Activated CD4-positive, alpha-beta T cell treated with anti-CD3 and anti-CD28 coated beads for 36 hours (primary cell): ENCODE measurements at regions not wholly inside any gene's neighbourhood (a gene's known extent, or its start where the extent isn't known, plus 50 kb on each side); places are given as distances from the start of the nearest gene placed in this dataset.

Experiments used
- ATAC-seq: fragments of 200-7000 bp; cut with Tn5 transposase; one replicate; pipeline ENCODE4 v1.10.0; 2021; ENCODE audit warnings: mild to moderate bottlenecking, moderate library complexity
- CTCF ChIA-PET: fragments of 350-600 bp; sonication (Branson Sonifier 250); formaldehyde crosslinking; loops from one replicate; lab custom pipeline; 2021; ENCODE audit warnings: antibody characterized with exemption; lab: Charles Lee
- POLR2A ChIA-PET: fragments of 350-600 bp; sonication (Branson Sonifier 250); formaldehyde crosslinking; loops from one replicate; lab custom pipeline; 2021; ENCODE audit warnings: antibody characterized with exemption, inconsistent platforms; lab: Charles Lee
- DNase-seq: peaks from one replicate; pipeline ENCODE4 v3.0.0-alpha.2; 2020
- H3K27ac Mint-ChIP-seq: one replicate; pipeline ENCODE4 v1.8.0; 2021; ENCODE audit warnings: mixed read lengths
- H3K27me3 Mint-ChIP-seq: one replicate; pipeline ENCODE4 v1.8.0; 2021; ENCODE audit warnings: mixed read lengths
- H3K36me3 Mint-ChIP-seq: one replicate; pipeline ENCODE4 v1.8.0; 2021; ENCODE audit warnings: low read depth, mixed read lengths
- H3K4me1 Mint-ChIP-seq: one replicate; pipeline ENCODE4 v1.8.0; 2021; ENCODE audit warnings: mixed read lengths
- H3K4me3 Mint-ChIP-seq: one replicate; pipeline ENCODE4 v1.8.0; 2021; ENCODE audit warnings: mild to moderate bottlenecking, moderate library complexity, mixed read lengths
- H3K9me3 Mint-ChIP-seq: one replicate; pipeline ENCODE4 v1.8.0; 2021; ENCODE audit warnings: low read depth, mixed read lengths
- intact Hi-C, 2 experiments: fragments of 100-400 bp; cut with DNase I in 1 of 2; cut with micrococcal nuclease in 1 of 2; formaldehyde crosslinking; loops; one replicate each; pipeline versions ENCODE4 v1.14.2 to v1.15.1; 2022 to 2024; cut with DNase I, micrococcal nuclease

DNA sequence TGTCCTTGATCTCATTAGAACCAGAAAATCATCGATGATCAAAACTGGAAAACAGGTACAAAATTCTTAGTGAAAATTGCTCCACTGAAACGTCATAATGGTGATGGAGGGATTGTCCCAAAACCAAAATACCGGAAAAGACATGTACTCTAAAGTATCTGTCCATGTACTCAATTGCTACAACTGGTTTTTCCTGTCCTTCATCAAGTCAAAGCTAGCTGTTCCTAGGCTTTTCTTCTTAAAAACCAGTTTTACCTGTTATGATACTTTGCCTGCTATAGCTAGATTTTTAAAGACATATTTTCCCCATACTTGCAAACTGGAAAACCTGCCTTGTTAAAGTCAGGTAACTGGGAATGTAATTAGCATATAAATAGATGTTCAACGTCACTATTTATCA lies 50.5 kb upstream of the LRRC1 start:
- Mint-ChIP-seq H3K4me1 (peaks cover 12% of the 10 kb centered on the region), H3K4me3 (no peak overlapping the region), H3K27ac (no peak overlapping the region), H3K27me3 (no peaks in the 10 kb centered on the region), H3K9me3 (no peaks in the 10 kb centered on the region), H3K36me3 (no peaks in the 10 kb centered on the region)
- no peak for ATAC-seq
- no peak for DNase-seq
- CTCF ChIA-PET = interaction anchor here (0.6 to 1.3 kb wide), 3 partner anchors 9 to 1891 kb away, joined by 3 to 8 read pairs (median 4); no protein-coding TSS in a partner anchor
- intact Hi-C loops = no loop called here
- POLR2A ChIA-PET = interaction anchor here (0.8 kb wide), 1 partner anchor 150 kb away, joined by 3 read pairs; no protein-coding TSS in a partner anchor

- Mint-ChIP-seq H3K9me3 (no peaks in the 10 kb centered on the region), H3K27ac (peak overlapping the region; percentile 28), H3K36me3 (no peaks in the 10 kb centered on the region), H3K4me1 (peaks cover 12% of the 10 kb centered on the region), H3K4me3 (peak overlapping the region; percentile 34), H3K27me3 (peaks cover 3% of the 10 kb centered on the region)
- peak; percentile 95 for ATAC-seq
- intact Hi-C loops = no loop called here
- ChIA-PET POLR2A (no interaction called here), CTCF (interaction anchor here (0.6 to 2.5 kb wide), 5 partner anchors 11 to 195 kb away, joined by 3 to 7 read pairs (median 4); no protein-coding TSS in a partner anchor)
- DNase-seq = peak; percentile 62
Measured at GRCh38 chr6:53741034-53741823, 53.6 kb upstream of the LRRC1 start.

- Mint-ChIP-seq H3K36me3 (no peaks in the 10 kb centered on the region), H3K9me3 (no peaks in the 10 kb centered on the region), H3K27ac (no peak overlapping the region), H3K27me3 (peaks cover 6% of the 10 kb centered on the region), H3K4me1 (peaks cover 31% of the 10 kb centered on the region), H3K4me3 (no peak overlapping the region)
- DNase-seq = no peak
- ChIA-PET POLR2A (no interaction called here), CTCF (interaction anchor here (1.1 to 1.5 kb wide), 3 partner anchors 9 to 245 kb away, joined by 3 to 6 read pairs (median 4); no protein-coding TSS in a partner anchor)
- intact Hi-C loops = no loop called here
- no peak for ATAC-seq
Measured at GRCh38 chr6:53737746-53738145, 57.1 kb upstream of the LRRC1 start.

DNA sequence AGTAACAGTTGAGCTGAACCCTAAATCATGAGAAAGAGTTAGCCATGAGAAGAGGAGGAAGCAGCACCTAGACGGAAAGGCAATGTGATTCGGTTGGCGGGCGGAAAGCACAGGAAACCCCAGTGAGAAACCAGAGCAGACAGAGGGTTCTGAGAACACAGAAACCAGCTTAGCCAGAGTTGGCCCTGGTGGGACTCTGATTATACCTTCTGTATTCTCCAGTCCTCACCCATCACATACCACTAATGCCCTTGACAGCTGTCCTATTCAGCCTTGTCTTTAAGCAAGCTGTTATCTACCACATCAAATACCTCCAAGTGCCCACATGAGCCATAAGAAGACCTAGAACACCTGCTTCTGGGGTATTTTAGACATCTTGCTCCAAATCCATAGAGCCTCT lies 58.9 kb upstream of the LRRC1 start:
- intact Hi-C loops = no loop called here

GRCh38 chr6:53734473-53735299 lies 60.1 kb upstream of the LRRC1 start:
- peaks cover 6% of the 10 kb centered on the region for H3K27me3 Mint-ChIP-seq
- peaks cover 25% of the 10 kb centered on the region for H3K4me1 Mint-ChIP-seq
- CTCF ChIA-PET = interaction anchor here (0.6 to 2.7 kb wide), 12 partner anchors 9 to 321 kb away, joined by 3 to 21 read pairs (median 4); no protein-coding TSS in a partner anchor
- H3K36me3 Mint-ChIP-seq = no peaks in the 10 kb centered on the region
- POLR2A ChIA-PET = no interaction called here
- H3K27ac Mint-ChIP-seq = no peak overlapping the region
- intact Hi-C loops = no loop called here
- H3K4me3 Mint-ChIP-seq = no peak overlapping the region
- DNase-seq = peak; percentile 45
- no peaks in the 10 kb centered on the region for H3K9me3 Mint-ChIP-seq
- ATAC-seq = peak; percentile 64

More for the DNA sequence above, 58.9 kb upstream of the LRRC1 start:
- Mint-ChIP-seq H3K36me3 (no peaks in the 10 kb centered on the region), H3K27ac (no peak overlapping the region), H3K27me3 (peaks cover 6% of the 10 kb centered on the region), H3K4me3 (no peak overlapping the region), H3K4me1 (peaks cover 27% of the 10 kb centered on the region), H3K9me3 (no peaks in the 10 kb centered on the region)
- CTCF ChIA-PET = interaction anchor here (1.0 to 2.7 kb wide), 5 partner anchors 9 to 242 kb away, joined by 3 to 18 read pairs (median 6); no protein-coding TSS in a partner anchor
- DNase-seq (peak; percentile 12), ATAC-seq (no peak)
- POLR2A ChIA-PET = interaction anchor here (0.6 kb wide), 1 partner anchor 65 kb away, joined by 3 read pairs; no protein-coding TSS in a partner anchor

GRCh38 chr6:53731866-53732636 lies 62.8 kb upstream of the LRRC1 start:
- no peak overlapping the region for H3K4me3 Mint-ChIP-seq
- no peak overlapping the region for H3K27ac Mint-ChIP-seq
- ATAC-seq (no peak), DNase-seq (no peak)
- peaks cover 30% of the 10 kb centered on the region for H3K4me1 Mint-ChIP-seq
- no peaks in the 10 kb centered on the region for H3K36me3 Mint-ChIP-seq
- CTCF ChIA-PET = interaction anchor here (0.7 to 2.5 kb wide), 6 partner anchors 10 to 494 kb away, joined by 3 to 6 read pairs (median 5); no protein-coding TSS in a partner anchor
- H3K9me3 Mint-ChIP-seq = no peaks in the 10 kb centered on the region
- intact Hi-C loops = no loop called here
- H3K27me3 Mint-ChIP-seq = peaks cover 4% of the 10 kb centered on the region
- POLR2A ChIA-PET = no interaction called here

DNA sequence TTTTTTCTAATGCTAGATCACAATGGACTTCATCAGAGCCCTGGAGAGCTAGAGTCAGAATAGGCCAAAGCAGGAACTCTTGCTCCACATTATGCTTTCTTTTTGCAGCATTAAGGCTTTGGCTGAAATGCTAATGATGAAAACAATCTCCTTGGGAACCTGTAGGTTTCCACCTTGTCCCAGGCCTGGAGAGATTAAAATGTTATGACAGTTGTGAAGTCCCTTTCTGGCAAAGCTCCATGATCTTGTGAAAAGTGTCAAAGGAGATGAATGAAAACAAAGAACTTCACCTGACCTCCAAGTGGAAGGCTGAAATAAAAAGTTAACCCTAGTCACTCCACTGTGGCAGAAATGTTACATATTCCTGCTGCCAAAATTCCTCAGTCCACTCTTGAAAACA lies 64.0 kb upstream of the LRRC1 start:
- H3K27me3 Mint-ChIP-seq = peaks cover 4% of the 10 kb centered on the region
- DNase-seq (no peak), ATAC-seq (no peak)
- no peaks in the 10 kb centered on the region for H3K36me3 Mint-ChIP-seq
- no peak overlapping the region for H3K4me3 Mint-ChIP-seq
- no peaks in the 10 kb centered on the region for H3K9me3 Mint-ChIP-seq
- ChIA-PET CTCF (interaction anchor here (0.7 to 9.8 kb wide), 8 partner anchors 9 to 557 kb away, joined by 3 to 148 read pairs (median 6); no protein-coding TSS in a partner anchor), POLR2A (interaction anchor here (0.6 kb wide), 1 partner anchor 14 kb away, joined by 7 read pairs; no protein-coding TSS in a partner anchor)
- H3K4me1 Mint-ChIP-seq = peaks cover 27% of the 10 kb centered on the region
- no peak overlapping the region for H3K27ac Mint-ChIP-seq
- intact Hi-C loops = no loop called here

GRCh38 chr6:53728570-53729194 lies 63.1 kb upstream of the KLHL31 start:
- DNase-seq (peak; percentile 71), ATAC-seq (peak; percentile 70)
- no peak overlapping the region for H3K4me3 Mint-ChIP-seq
- no peaks in the 10 kb centered on the region for H3K36me3 Mint-ChIP-seq
- ChIA-PET POLR2A (interaction anchor here (0.9 to 1.3 kb wide), 2 partner anchors 10 to 236 kb away, joined by 3 to 4 read pairs; no protein-coding TSS in a partner anchor), CTCF (interaction anchor here (0.5 to 9.8 kb wide), 43 partner anchors 9 to 1193 kb away, joined by 3 to 148 read pairs (median 3); no protein-coding TSS in a partner anchor)
- H3K27ac Mint-ChIP-seq = no peak overlapping the region
- H3K27me3 Mint-ChIP-seq = peaks cover 11% of the 10 kb centered on the region
- intact Hi-C loops = loop anchor here (1.0 to 5.0 kb wide), 6 partner anchors 76 to 556 kb away; no protein-coding TSS in a partner anchor
- no peaks in the 10 kb centered on the region for H3K9me3 Mint-ChIP-seq
- peaks cover 10% of the 10 kb centered on the region for H3K4me1 Mint-ChIP-seq

DNA sequence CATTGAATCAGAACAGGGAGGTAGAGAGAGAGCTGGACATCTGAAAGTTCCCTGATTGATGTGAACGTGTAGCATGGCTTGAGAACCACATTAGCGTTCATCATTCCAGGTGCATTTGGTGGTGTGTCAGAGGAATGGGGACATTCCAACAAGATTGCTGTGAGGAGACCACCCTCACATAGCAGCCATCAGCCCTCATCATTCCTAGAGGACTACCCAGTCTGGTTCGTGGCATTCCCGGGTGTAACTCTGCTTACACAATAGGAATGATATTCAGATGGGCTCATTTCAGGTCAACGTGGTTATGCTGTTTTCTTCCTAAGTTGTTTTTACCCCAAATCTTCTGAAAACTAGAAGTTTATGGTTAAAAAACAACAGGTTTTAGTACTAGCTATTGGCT lies 62.2 kb upstream of the KLHL31 start:
- no peak for ATAC-seq
- Mint-ChIP-seq H3K27me3 (peaks cover 12% of the 10 kb centered on the region), H3K4me1 (peaks cover 10% of the 10 kb centered on the region), H3K9me3 (no peaks in the 10 kb centered on the region), H3K4me3 (no peak overlapping the region), H3K36me3 (no peaks in the 10 kb centered on the region), H3K27ac (no peak overlapping the region)
- ChIA-PET CTCF (interaction anchor here (0.5 to 9.8 kb wide), 29 partner anchors 8 to 629 kb away, joined by 3 to 148 read pairs (median 4); partner anchors contain the start of gene KLHL31), POLR2A (interaction anchor here (0.9 to 1.3 kb wide), 2 partner anchors 9 to 235 kb away, joined by 3 to 4 read pairs; no protein-coding TSS in a partner anchor)
- intact Hi-C loops = loop anchor here (1.0 to 5.0 kb wide), 7 partner anchors 75 to 555 kb away; no protein-coding TSS in a partner anchor
- no peak for DNase-seq
